Spleen (tissue), 11 donors: ENCODE measurements at regions not wholly inside any gene's neighbourhood (a gene's known extent, or its start where the extent isn't known, plus 50 kb on each side); places are given as distances from the start of the nearest gene placed in this dataset.

Source experiments
- DNase-seq: peaks from one replicate; pipeline ENCODE4 v3.0.0-alpha.2; 2020
- H3K27ac ChIP-seq, 8 donors: fragments of 200-600 bp; sonication (generic) in 7 of 8; 1 replicate in 4 of 8; 2 replicates in 4 of 8; pipeline versions ENCODE4 v1.5.0 to v1.8.0; 2016 to 2021; ENCODE audit warnings: inconsistent platforms in 4 of 8, mild to moderate bottlenecking in 4 of 8, moderate library complexity in 1 of 8
- H3K27me3 ChIP-seq, 7 donors: fragments of 200-600 bp; sonication (generic) in 6 of 7; replicated peaks in 1 of 7; 1 replicate in 4 of 7; 2 replicates in 3 of 7; pipeline versions ENCODE4 v1.5.0 to v1.8.0; 2016 to 2021; ENCODE audit warnings: inconsistent platforms in 3 of 7, mild to moderate bottlenecking in 1 of 7
- H3K36me3 ChIP-seq, 6 donors: fragments of 200-600 bp; sonication (generic) in 5 of 6; 1 replicate in 4 of 6; 2 replicates in 2 of 6; pipeline versions ENCODE4 v1.5.0 to v1.8.0; 2016 to 2021; ENCODE audit warnings: inconsistent platforms in 2 of 6
- H3K4me1 ChIP-seq, 6 donors: fragments of 200-600 bp; sonication (generic) in 5 of 6; 1 replicate in 3 of 6; 2 replicates in 3 of 6; pipeline versions ENCODE4 v1.5.0 to v1.8.0; 2016 to 2021; ENCODE audit warnings: inconsistent platforms in 3 of 6
- H3K4me3 ChIP-seq, 8 donors: fragments of 200-600 bp; sonication (generic) in 7 of 8; 1 replicate in 4 of 8; 2 replicates in 4 of 8; pipeline versions ENCODE4 v1.5.0 to v1.8.0; 2016 to 2021; ENCODE audit warnings: inconsistent platforms in 4 of 8, mild to moderate bottlenecking in 4 of 8, moderate library complexity in 2 of 8
- H3K9me3 ChIP-seq, 8 donors: fragments of 200-600 bp; sonication (generic) in 7 of 8; 1 replicate in 4 of 8; 2 replicates in 4 of 8; pipeline versions ENCODE4 v1.5.0 to v1.8.0; 2016 to 2021; ENCODE audit warnings: inconsistent platforms in 4 of 8
- POLR2A ChIP-seq, 3 donors: fragments of 450-650 bp; IDR thresholded peaks; one replicate each; pipeline ENCODE4 v1.5.1; 2017; ENCODE audit warnings: antibody characterized with exemption in 3 of 3, mild to moderate bottlenecking in 1 of 3
- POLR2AphosphoS5 ChIP-seq, 3 donors: sonication (generic); formaldehyde crosslinking; IDR thresholded peaks; one replicate each; pipeline ENCODE4 v1.5.1; 2017; ENCODE audit warnings: antibody characterized with exemption in 3 of 3
- WGBS, 5 donors: extraction: QIAGEN DNeasy Blood & Tissue Kit in 3 of 5; methylation state at CpG; one replicate each; pipeline versions ENCODE4 v1.1.5 to v1.1.7; 2013 to 2018; 5-methylcytosine and 5-hydroxymethylcytosine counted together
- intact Hi-C: fragments of 100-400 bp; cut with DNase I; formaldehyde crosslinking; loops from one replicate; pipeline ENCODE4 v1.15.0; 2023; ENCODE audit warnings: low total_unique reads
- TF ChIP-seq, protein P1 (sequence below), 11 experiments: fragments of 200-600 bp in 7 of 11; fragments of 450-650 bp in 4 of 11; sonication (generic) in 4 of 11; IDR thresholded peaks in 8 of 11; conservative IDR thresholded peaks in 3 of 11; 1 replicate in 7 of 11; 2 replicates in 4 of 11; pipeline versions ENCODE4 v1.4.0 to v1.8.0; 2016 to 2021; ENCODE audit warnings: antibody characterized with exemption in 11 of 11, inconsistent platforms in 4 of 11, mild to moderate bottlenecking in 1 of 11
- donor health status: healthy with polysubstance abuse.
- donor health status: DM: no; HTN: no; CAD: no; lungs with moderate emphysema.
- donor health status: DM: no; HTN: no; CAD: no.
- donor health status: Bipolar disorder and iron deficiency.
- donor health status: healthy.
- donor health status: DM: no; HTN: no; CAD: no.
- donor health status: DM: yes; HTN: yes; CAD: no.

GRCh38 chr6:170205534-170206316 is 85.2 kb downstream of the DLL1 start:
- Histone ChIP-seq H3K27ac (no peak overlapping the region), H3K9me3 (peaks cover 0 to 18% (median 11%) of the 10 kb centered on the region in 8 donors), H3K4me1 (no peaks in the 10 kb centered on the region), H3K27me3 (peaks cover 0 to 29% (median 11%) of the 10 kb centered on the region in 7 donors), H3K36me3 (no peaks in the 10 kb centered on the region), H3K4me3 (no peak overlapping the region)
- TF ChIP-seq POLR2A (IDR thresholded peaks at IDR 0.05) (no peak), POLR2AphosphoS5 (IDR thresholded peaks at IDR 0.05) (no peak)
- TF ChIP-seq, protein P1, sequence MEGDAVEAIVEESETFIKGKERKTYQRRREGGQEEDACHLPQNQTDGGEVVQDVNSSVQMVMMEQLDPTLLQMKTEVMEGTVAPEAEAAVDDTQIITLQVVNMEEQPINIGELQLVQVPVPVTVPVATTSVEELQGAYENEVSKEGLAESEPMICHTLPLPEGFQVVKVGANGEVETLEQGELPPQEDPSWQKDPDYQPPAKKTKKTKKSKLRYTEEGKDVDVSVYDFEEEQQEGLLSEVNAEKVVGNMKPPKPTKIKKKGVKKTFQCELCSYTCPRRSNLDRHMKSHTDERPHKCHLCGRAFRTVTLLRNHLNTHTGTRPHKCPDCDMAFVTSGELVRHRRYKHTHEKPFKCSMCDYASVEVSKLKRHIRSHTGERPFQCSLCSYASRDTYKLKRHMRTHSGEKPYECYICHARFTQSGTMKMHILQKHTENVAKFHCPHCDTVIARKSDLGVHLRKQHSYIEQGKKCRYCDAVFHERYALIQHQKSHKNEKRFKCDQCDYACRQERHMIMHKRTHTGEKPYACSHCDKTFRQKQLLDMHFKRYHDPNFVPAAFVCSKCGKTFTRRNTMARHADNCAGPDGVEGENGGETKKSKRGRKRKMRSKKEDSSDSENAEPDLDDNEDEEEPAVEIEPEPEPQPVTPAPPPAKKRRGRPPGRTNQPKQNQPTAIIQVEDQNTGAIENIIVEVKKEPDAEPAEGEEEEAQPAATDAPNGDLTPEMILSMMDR (IDR thresholded peaks at IDR 0.05 in 8 of 11, conservative IDR thresholded peaks at IDR 0.05 in 3 of 11): no peak
- DNase-seq: no peak
- intact Hi-C loops: no loop called here
- 84 to 90% (median 84%) methylated on average over 14 of the region's 14 CpGs for WGBS, 5 donors

GRCh38 chr6:170205126-170205525 is 85.8 kb downstream of the DLL1 start:
- DNase-seq: peak; percentile 51
- TF ChIP-seq, protein P1 (IDR thresholded peaks at IDR 0.05 in 8 of 11, conservative IDR thresholded peaks at IDR 0.05 in 3 of 11): no peak
- TF ChIP-seq POLR2A (IDR thresholded peaks at IDR 0.05) (no peak), POLR2AphosphoS5 (IDR thresholded peaks at IDR 0.05) (no peak)
- Histone ChIP-seq H3K9me3 (peaks cover 0 to 18% (median 11%) of the 10 kb centered on the region in 8 donors), H3K4me1 (no peaks in the 10 kb centered on the region), H3K27me3 (peaks cover 0 to 23% (median 11%) of the 10 kb centered on the region in 7 donors), H3K36me3 (no peaks in the 10 kb centered on the region), H3K4me3 (no peak overlapping the region), H3K27ac (no peak overlapping the region)
- intact Hi-C loops: no loop called here
- WGBS, 5 donors: 72 to 79% (median 74%) methylated on average over 6 of the region's 6 CpGs

GRCh38 chr6:170203212-170203611 is 87.7 kb downstream of the DLL1 start:
- Histone ChIP-seq H3K27ac (no peak overlapping the region), H3K27me3 (peaks cover 0 to 4% (median 0%) of the 10 kb centered on the region in 7 donors)
- WGBS, 5 donors: 77 to 85% (median 83%) methylated on average over 6 of the region's 6 CpGs

More at GRCh38 chr6:170203212-170203611, 87.7 kb downstream of the DLL1 start:
- Histone ChIP-seq H3K9me3 (peaks cover 0 to 18% (median 11%) of the 10 kb centered on the region in 8 donors), H3K36me3 (no peaks in the 10 kb centered on the region), H3K4me3 (no peak overlapping the region), H3K4me1 (no peaks in the 10 kb centered on the region)
- TF ChIP-seq, protein P1 (IDR thresholded peaks at IDR 0.05 in 8 of 11, conservative IDR thresholded peaks at IDR 0.05 in 3 of 11): no peak
- no peak for TF ChIP-seq POLR2AphosphoS5 (IDR thresholded peaks at IDR 0.05)
- TF ChIP-seq POLR2A (IDR thresholded peaks at IDR 0.05): no peak
- DNase-seq: no peak
- intact Hi-C loops: no loop called here
